Sigmoid colon (tissue), 6 donors: ENCODE measurements at regions not wholly inside any gene's neighbourhood (a gene's known extent, or its start where the extent isn't known, plus 50 kb on each side); places are given as distances from the start of the nearest gene placed in this dataset.

Source experiments
- DNase-seq: peaks from one replicate; pipeline ENCODE4 v3.0.0-alpha.2; 2019
- H3K27ac ChIP-seq, 4 donors: fragments of 200-600 bp; sonication (generic); one replicate each; pipeline ENCODE4 v1.5.1; 2016 to 2019; ENCODE audit warnings: mild to moderate bottlenecking in 1 of 4
- H3K27me3 ChIP-seq, 3 donors: fragments of 200-600 bp; sonication (generic); one replicate each; pipeline ENCODE4 v1.5.1; 2019; ENCODE audit warnings: mild to moderate bottlenecking in 1 of 3
- H3K36me3 ChIP-seq, 4 donors: fragments of 200-600 bp; sonication (generic); one replicate each; pipeline ENCODE4 v1.5.1; 2016 to 2019
- H3K4me1 ChIP-seq, 4 donors: fragments of 200-600 bp; sonication (generic); one replicate each; pipeline ENCODE4 v1.5.1; 2017 to 2019
- H3K4me3 ChIP-seq, 4 donors: fragments of 200-600 bp; sonication (generic); one replicate each; pipeline ENCODE4 v1.5.1; 2017 to 2019; ENCODE audit warnings: mild to moderate bottlenecking in 2 of 4, moderate library complexity in 1 of 4
- H3K9me3 ChIP-seq, 4 donors: fragments of 200-600 bp in 3 of 4; sonication (generic) in 3 of 4; one replicate each; pipeline versions ENCODE4 v1.5.1 to v1.6.1; 2013 to 2019
- CTCF ChIP-seq, 4 experiments: fragments of 450-650 bp in 3 of 4; fragments of 200-600 bp in 1 of 4; IDR thresholded peaks; one replicate each; pipeline ENCODE4 v1.5.1; 2016 to 2019; ENCODE audit warnings: antibody characterized with exemption in 4 of 4, mild to moderate bottlenecking in 3 of 4, moderate library complexity in 2 of 4
- EP300 ChIP-seq, 4 donors: sonication (generic); formaldehyde crosslinking; IDR thresholded peaks; one replicate each; pipeline ENCODE4 v1.6.1; 2017; ENCODE audit warnings: antibody characterized with exemption in 4 of 4
- POLR2A ChIP-seq, 2 donors: fragments of 450-650 bp; IDR thresholded peaks; one replicate each; pipeline ENCODE4 v1.6.1; 2016; ENCODE audit warnings: antibody characterized with exemption in 2 of 2, mild to moderate bottlenecking in 2 of 2, moderate library complexity in 2 of 2
- POLR2AphosphoS5 ChIP-seq, 4 donors: sonication (generic); formaldehyde crosslinking; IDR thresholded peaks; one replicate each; pipeline ENCODE4 v1.6.1; 2017; ENCODE audit warnings: antibody characterized with exemption in 4 of 4
- WGBS, 2 donors: extraction: QIAGEN DNeasy Blood & Tissue Kit; methylation state at CpG; one replicate each; pipeline ENCODE4 v1.1.7; 2013; 5-methylcytosine and 5-hydroxymethylcytosine counted together
- intact Hi-C: fragments of 100-400 bp; cut with DNase I; formaldehyde crosslinking; loops from one replicate; pipeline ENCODE4 v1.15.1; 2023
- donor health status: healthy with polysubstance abuse.
- donor health status: healthy.

- Histone ChIP-seq H3K27me3 (no peaks in the 10 kb centered on the region), H3K9me3 (peaks cover 0 to 10% (median 3%) of the 10 kb centered on the region in 4 donors), H3K36me3 (no peaks in the 10 kb centered on the region), H3K4me1 (peaks cover 0 to 17% (median 13%) of the 10 kb centered on the region in 4 donors), H3K4me3 (no peak overlapping the region), H3K27ac (no peak overlapping the region)
- WGBS, 2 donors = 88 to 91% methylated on average over 2 of the region's 2 CpGs
- no peak for DNase-seq
- intact Hi-C loops = no loop called here
- TF ChIP-seq POLR2AphosphoS5 (IDR thresholded peaks at IDR 0.05) (no peak), EP300 (IDR thresholded peaks at IDR 0.05) (no peak), POLR2A (IDR thresholded peaks at IDR 0.05) (no peak), CTCF (IDR thresholded peaks at IDR 0.05) (no peak)
These were observed 103.6 kb downstream of the TMPRSS5 start for GRCh38 chr11:113602483-113602882.

GRCh38 chr11:113596658-113597057, 109.5 kb downstream of the TMPRSS5 start:
- Histone ChIP-seq H3K4me3 (no peak overlapping the region), H3K36me3 (no peaks in the 10 kb centered on the region), H3K9me3 (no peaks in the 10 kb centered on the region), H3K4me1 (no peaks in the 10 kb centered on the region), H3K27ac (no peak overlapping the region), H3K27me3 (no peaks in the 10 kb centered on the region)
- intact Hi-C loops = no loop called here
- no peak for TF ChIP-seq POLR2A (IDR thresholded peaks at IDR 0.05)
- TF ChIP-seq CTCF (IDR thresholded peaks at IDR 0.05) = no peak
- TF ChIP-seq POLR2AphosphoS5 (IDR thresholded peaks at IDR 0.05) = no peak
- TF ChIP-seq EP300 (IDR thresholded peaks at IDR 0.05) = no peak
- WGBS, 2 donors = 76 to 79% methylated on average over 5 of the region's 5 CpGs
- DNase-seq = no peak

GRCh38 chr11:113595810-113596594, 110.1 kb downstream of the TMPRSS5 start:
- Histone ChIP-seq H3K27ac (no peak overlapping the region), H3K27me3 (no peaks in the 10 kb centered on the region), H3K36me3 (no peaks in the 10 kb centered on the region), H3K4me3 (no peak overlapping the region), H3K4me1 (no peaks in the 10 kb centered on the region), H3K9me3 (no peaks in the 10 kb centered on the region)
- intact Hi-C loops = no loop called here
- TF ChIP-seq EP300 (IDR thresholded peaks at IDR 0.05) (no peak), POLR2AphosphoS5 (IDR thresholded peaks at IDR 0.05) (no peak), CTCF (IDR thresholded peaks at IDR 0.05) (no peak), POLR2A (IDR thresholded peaks at IDR 0.05) (no peak)
- DNase-seq = no peak
- WGBS, 2 donors = 88% methylated on average over 3 of the region's 3 CpGs

- no peaks in the 10 kb centered on the region for H3K27me3 ChIP-seq
- no peak overlapping the region for H3K27ac ChIP-seq
- H3K4me3 ChIP-seq = no peak overlapping the region
- H3K4me1 ChIP-seq = no peaks in the 10 kb centered on the region
- H3K9me3 ChIP-seq = no peaks in the 10 kb centered on the region
- DNase-seq = no peak
- 56 to 82% methylated on average over 6 of the region's 6 CpGs for WGBS, 2 donors
- intact Hi-C loops = no loop called here
- no peaks in the 10 kb centered on the region for H3K36me3 ChIP-seq
- TF ChIP-seq POLR2AphosphoS5 (IDR thresholded peaks at IDR 0.05) (no peak), POLR2A (IDR thresholded peaks at IDR 0.05) (no peak), CTCF (IDR thresholded peaks at IDR 0.05) (no peak), EP300 (IDR thresholded peaks at IDR 0.05) (no peak)
These were observed 112.3 kb downstream of the TMPRSS5 start for GRCh38 chr11:113593698-113594308.
